CD4-positive, alpha-beta T cell treated with Interferon alpha-2 for 1 hour (primary cell): ENCODE measurements at regions not wholly inside any gene's neighbourhood (a gene's known extent, or its start where the extent isn't known, plus 50 kb on each side); places are given as distances from the start of the nearest gene placed in this dataset.
"Not testable (repeated sequence)": the region's sequence is repeated elsewhere in the genome, so short reads cannot be mapped to it uniquely, and the experiment has no call there.

ENCODE experiments used
- DNase-seq, 2 donors: peaks; one replicate each; pipeline ENCODE4 v3.0.0-alpha.2; 2020 to 2022

DNA sequence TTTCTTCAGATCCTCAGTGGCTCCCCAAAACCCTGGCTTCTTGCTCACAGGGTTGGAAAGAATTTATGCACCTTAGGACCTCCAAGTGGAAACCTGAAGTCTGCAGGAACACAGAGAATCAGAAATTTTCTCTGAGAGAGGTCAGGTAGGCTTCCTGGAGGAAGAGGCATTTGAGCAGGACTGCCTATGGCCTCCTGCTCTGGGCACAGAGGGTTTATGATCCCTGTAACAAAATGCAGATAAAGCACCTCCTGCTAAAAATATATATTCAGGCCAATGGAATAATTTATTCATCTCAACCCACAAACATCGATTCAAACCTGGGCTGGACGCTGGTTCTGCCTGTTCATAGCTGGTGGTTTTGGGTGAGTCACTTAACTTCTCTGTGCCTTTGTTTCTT lies 68.1 kb upstream of the FGF3 start:
- no peak for DNase-seq

DNA sequence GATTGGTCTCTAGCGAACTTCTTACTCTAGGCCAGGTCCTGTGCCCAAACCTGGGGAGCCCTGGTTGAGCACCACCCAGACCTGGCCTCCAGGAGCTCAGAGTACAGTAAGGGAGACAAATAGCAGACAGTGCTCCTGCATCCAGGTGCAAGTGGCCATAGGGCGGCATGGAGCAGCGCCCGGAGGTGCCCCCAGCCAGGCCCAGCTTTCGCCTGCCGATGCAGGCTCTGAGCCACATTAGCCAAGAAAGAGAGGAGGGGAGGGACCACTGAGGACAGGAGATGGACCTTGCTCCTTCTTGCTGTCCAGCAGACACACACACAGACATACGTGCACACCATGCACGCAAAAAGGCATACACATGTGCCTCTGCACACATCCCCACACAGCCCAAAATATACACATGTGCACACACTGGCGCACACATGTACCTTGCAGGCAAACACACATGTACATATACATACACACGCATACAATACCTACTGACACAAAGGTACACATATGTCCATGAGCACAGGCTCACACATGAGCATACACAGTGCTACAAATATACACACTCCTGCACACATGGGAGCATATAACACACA lies 68.7 kb upstream of the FGF3 start:
- DNase-seq, result no peak

DNA sequence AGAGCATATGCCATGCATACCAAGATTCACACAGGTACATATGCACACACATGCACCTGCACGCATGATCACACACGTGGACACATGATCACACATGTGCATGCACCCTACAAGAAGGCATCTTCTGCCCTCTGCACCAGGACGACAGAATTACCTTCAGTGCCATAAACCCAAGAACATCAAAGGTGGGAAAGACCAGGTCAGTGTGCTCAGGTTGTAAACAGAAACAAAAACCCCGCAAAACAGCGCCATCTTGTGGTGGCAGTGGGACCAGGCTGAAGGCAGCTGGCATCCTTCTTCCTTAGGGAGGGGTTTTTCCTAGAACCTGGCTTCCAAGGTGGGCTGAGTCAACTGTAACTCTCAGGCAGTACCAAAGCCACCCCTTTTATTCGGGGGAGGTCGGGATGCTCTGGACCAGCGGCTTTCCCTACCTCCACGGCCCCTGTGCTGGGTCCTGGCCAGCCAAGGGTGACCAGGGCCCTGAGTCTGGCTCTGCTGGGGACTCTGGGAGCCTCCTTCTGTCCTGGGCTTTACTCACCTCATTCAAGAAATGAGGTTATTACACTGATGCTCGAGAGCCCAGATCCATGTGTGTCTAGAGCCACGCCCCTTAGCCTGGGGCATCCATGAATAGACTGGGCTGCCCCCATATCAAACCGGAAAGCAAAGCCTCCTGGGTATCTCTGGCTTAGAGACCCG lies 69.4 kb upstream of the FGF3 start:
- peak; percentile 33 to 64 for DNase-seq

DNA sequence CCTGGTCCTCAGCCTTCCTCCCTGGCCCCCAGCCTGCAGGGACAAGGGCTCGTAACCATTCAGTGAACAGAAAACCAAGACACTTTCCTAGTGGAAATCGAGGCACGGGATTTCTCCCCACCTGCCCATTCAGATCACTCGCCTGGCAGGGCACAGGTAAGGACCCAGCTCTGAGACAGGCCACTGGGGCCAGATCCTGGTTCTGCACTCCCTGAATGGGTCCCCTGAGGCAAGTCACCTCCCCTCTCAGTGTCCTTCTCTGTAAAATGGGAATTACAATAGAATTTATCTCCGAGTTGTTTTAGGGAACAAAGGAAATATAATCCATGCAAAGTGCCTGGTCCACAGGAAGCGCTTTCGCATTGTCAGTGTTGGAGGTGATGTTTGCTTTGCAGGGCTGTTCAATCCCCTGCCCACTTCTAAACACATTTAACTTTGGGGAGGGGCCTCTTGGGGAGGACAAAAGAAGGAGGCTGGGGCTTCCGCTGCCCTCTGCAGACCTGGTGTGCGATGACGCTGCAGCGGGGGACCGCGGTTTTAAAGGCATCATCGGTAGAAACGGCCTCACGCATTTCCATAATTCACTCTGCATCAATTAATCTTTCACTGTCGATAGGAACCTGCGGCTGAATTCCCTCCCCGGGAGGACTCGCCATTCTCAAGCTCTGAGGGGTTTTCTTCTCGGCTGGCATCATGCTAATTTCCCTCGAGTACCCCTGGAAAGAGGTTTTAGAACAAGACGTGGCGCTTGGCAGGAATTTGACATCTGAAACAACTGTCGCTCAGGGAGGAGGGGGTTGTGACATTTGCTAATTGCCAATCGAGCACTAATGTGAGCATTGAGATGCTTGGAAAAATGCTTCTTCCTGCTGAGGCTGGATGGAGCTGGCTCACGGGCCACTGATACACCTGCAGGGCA lies 70.4 kb upstream of the FGF3 start:
- DNase-seq, result no peak

DNA sequence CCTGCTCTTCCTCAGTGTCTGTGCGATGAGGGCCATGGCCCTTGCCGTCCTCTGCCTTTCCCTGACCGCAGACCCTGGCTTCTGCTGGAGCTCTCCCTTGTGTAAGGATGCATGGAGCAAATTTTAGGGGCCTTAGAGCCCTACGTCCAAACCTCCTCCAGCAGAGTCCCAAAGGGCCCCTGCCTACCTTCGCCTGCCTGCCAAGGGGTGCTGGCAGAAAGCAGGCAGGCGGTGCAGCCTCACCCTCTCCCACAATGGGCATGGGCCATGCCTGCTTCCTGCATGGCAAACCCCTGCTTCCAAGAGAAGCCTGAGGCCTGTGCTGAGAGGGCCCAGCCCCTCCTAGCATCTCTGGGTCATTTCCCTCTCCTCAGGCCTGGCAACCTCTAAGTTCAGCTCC lies 71.3 kb upstream of the FGF3 start:
- no peak for DNase-seq

DNA sequence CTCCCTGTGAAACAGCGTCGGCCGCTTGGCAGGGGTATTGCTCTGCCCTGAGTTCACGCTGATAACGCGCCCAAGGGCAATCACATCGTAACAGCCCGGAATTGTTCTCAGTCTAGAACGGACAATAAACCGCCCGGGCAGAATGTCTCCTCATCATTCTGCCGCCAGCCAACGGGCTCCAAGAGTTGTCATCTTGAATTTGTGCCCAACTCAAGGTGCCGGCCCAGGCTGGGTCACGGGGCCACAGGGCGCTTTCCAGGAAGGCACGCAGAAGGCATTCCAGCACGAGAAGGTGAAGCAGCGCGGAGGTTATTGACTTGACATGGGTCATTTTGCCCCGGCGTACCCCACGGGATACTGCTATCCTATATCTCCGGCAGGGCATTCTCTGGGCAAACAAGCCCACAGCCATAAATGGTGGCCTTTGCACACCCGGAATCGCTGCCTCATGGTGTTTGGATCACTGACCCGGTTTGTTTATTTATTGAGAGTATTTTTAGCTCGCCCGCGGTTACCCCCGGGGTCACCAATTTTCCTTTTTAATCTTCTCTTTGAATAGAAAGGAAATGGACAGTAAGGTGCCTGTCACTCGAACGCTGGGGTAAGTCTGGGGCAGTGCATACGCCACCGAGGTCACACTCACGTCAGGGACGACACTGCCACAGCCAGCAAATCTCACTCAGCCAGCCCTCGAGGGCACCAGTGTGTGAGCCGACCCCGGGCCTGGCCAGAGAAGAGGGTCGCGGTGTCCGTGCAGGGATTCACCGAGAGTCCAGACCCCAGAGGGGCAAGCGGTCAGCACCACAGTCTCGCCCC lies 72.4 kb upstream of the FGF3 start:
- no peak for DNase-seq

DNA sequence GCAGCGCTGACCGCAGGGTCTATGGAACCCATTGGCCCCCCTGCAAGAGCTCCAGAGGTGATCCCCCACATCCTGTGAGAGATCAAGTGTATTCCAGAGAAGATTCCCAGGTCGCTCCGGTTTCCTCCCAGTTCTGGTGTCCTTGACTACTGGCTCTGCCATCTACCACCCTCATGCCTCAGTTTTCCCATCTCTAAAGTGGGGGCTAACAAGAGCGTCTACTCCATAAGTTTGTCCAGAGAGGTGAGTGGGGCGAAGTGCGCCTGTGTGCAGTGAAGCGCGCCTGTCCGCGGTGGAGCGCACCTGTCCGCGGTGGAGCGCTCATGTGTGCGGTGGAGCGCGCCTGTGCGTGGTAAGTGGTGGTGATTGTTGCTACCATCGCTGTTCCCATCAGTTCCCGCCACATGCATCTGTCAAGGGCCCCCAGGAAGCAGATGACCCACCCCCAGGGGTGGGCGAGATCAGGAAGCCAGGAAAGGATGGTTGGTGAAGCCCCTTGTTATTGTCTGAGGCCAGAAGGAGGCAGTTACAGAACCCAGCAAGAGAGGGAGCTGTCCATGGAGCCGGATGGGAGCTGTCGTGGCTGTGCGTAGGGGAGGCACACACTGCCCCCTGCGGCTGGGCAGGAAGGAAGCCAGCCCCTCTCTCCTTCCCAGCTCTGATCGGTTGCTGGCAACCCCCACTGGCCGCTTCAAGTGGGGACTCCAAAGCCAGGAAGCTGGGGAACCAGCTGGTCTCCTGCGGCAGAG lies 73.2 kb upstream of the FGF3 start:
- DNase-seq, result no peak

DNA sequence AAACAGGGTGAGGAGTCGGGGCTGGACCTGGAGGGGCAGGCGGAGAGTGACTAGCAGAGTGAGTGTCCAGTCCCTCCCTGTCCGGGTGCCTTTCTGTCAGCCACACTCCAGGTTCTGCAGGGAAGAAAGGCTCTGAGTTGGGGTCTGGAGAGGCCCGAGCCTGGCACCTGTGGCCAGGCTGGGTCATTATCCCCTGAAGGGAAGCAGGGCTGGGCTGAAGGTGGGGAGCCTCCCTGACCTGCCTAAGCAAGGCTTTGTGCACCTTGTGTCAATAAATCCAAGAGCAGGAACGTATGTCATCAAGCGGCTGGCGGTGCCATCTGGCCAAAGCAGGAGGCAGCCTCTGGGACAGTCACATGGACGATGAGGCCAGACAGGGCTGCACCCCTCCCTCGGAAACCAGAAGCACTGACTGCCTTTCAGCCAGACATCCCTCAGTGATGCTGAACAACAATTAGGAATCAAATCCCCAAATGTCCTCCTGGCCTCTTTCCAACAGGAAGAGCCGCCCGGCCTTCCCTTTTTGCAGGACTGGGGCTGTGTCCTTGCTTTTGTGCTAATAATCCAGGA lies 73.9 kb upstream of the FGF3 start:
- DNase-seq, result no peak

DNA sequence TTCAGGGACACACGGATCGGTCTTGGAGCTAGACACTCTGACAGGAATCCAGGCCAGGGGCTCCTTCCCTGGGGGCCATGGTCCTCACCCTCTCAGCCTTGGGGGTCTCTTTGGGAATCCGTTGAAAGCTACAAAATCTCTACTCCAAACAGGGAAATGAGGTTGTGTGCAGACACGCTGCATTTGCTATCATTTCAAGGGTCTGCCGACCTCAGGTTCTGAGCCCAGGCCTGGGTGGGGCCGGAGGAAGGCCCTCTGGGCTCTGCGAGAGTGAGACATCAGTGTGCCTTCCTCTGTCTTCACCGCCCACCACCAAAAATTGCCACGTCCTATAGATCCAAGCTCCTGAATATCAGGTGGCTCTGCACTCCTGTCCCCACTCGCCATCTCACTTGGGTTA lies 74.4 kb upstream of the FGF3 start:
- no peak for DNase-seq

DNA sequence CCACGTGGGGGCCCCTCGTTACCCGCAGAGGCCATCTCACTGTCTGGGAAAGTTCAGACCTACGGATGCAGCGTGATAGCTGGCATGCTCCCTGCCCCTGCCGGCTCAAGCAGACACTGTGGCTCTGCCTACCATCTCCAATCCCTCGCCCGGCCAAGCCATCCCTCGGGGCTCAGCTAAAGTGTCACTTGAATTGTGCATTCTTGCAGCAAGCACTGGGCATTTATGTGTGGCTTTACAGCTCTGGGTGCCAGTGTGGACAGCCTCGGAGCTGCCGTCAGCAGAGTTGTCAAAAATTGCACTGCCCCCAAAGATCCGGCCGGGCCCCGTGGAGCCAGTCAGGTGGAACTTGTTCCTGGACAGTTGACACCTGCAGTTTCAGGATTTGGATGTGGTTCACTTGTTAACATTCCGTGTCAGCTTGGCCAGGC lies 75.0 kb upstream of the FGF3 start:
- DNase-seq, result no peak

DNA sequence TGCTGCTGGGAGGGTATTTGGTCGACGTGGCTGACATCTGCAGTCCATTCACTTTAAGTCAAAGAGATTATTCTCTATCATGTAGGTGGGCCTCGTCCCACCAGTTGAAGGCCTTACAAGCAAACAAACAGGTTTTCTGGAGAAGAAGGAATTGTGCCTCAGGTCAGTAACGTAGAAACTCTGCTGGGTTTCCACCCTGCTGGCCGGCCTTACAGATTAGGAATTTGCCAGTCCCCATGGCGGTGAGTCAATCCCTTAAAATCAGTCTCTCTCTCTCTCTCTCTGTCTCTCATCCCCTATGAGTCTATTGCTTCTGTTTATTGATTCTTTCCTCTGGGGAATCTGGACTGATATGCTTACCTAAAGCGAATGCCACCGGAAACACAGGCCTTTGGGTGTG lies 75.4 kb upstream of the FGF3 start:
- no peak for DNase-seq

DNA sequence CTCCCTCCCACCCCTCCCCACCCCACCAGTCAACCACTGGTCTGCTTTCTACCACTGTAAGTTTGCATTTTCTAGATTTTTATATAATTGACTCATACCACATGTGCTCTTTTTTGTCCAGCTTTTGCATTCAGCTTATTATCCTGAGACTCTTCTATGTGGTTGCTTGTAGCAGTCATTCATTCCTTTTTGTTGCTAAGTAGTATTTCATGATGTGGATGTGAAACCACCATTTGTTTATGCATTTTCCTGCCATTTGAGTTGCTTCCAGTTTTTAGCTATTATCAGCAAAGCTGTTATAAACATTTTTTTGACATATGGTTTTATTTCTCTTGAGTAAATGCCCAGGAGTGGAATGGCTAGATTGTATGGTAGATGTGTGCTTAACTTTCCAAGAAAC lies 77.0 kb upstream of the FGF3 start:
- DNase-seq, result no peak

DNA sequence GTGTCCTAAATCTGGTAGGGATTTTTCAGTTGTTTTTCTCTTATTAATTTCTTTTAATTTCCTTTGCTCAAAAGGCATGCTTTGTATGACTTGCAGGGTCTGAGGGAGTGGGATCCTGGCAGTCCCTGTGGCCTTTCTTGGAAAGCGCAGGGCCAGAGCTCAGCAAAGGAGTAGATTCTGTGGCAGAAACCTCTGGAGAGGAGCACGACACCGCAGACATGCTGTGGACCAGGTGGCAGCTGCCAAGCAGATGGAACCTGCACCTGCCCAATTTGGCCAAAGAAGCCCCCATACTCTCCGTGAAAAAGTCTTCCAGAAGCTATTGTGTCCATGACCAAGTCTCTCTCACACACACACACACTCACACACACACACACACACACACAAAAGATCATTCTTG lies 78.9 kb upstream of the FGF3 start:
- DNase-seq, result no peak

DNA sequence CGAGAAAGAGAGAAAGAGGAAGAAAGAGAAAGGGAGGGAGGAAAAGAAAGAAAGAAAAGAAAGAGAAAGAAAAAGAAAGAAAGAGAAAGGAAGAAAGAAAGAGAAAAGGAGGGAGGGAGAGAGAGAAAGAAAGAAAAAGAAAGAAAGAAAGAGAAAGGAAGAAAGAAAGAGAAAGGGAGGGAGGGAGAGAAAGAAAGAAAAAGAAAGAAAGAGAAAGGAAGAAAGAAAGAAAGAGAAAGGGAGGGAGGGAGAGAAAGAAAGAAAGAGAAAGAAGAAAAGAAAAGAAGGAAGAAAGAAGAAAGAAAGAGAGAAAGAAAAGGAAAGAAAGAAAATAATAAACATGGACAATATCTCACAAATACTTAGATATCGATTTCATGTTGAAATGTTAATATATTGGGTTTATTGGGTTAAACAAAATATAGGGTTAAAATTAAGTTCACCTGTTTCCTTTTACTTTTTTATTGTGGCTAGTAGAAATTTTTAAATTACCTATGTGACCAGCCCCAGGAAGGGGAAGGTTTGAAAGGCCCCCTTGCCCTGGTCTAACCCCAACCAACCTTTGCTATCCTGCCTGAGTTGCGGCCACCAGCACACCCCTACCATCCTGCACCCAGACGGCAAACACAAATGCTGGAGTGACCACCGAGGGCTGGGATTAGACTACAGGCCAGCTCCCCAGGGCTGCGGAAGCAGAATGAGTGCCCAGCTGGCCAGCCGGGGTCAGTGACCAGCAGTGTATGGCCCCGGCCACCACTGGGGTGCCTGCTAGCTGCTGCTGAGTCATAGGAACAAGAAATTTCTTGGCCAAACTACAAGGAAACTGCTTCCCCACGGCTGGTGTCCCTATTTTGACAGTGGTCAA lies 81.0 kb upstream of the FGF3 start:
- no peak for DNase-seq

DNA sequence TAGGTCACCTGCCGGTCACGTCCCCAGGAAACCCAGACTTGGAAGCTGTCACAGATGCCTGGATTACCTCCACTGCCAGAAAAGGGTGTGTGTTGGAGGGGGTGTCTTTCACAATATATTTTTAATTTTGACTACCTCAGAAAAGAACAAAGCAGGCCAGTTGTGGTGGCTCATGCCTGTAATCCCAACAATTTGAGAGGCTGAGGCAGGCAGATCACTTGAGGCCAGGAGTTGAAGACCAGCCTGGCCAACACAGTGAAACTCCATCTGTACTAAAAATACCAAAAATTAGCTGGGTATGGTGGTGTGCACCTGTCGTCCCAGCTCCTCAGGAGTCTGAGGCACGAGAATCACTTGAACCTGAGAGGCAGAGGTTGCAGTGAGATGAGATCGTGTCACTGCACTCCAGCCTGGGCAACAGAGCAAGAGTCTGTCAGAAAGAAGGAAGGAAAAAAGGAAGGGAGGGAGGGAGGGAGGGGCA lies 81.6 kb upstream of the FGF3 start:
- not testable (repeated sequence) for DNase-seq

DNA sequence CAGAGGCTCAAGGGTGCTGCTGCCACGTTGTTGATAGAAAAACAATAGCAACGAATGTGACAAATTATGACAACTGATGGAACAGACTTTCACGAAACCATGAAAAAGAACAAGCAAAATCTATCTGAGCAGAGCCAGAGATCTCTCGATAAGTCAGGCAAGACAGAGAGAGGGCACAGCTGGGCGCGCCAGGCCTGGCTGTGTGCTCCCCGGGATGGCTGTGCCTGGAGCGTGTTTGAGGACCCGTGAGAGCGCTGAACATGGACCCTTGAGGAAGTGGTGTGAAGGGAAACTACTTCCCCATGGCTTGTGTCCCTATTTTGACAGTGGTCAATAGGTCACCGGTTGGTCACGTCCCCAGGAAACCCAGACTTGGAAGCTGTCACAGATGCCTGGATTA lies 83.1 kb upstream of the FGF3 start:
- no peak for DNase-seq

DNA sequence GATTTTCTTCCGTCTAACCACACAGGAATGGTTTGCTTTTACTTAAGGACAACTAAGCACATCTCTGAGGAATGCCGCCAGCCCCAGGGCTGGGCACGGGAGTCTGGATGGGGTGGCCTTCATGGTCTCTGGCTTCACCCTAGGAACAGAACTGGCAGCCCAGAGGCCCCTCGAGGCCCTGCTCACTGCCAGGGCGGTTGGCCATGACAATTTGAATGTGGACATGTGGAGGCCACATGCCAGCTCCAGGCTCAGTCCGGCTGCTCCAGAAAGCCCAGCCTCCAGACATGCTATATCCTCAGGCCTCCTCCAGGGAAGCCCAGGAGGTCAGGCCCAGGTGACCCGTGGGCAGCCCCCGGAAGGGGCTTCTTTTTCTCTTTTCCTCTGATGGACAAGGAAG lies 84.0 kb upstream of the FGF3 start:
- DNase-seq, result no peak

DNA sequence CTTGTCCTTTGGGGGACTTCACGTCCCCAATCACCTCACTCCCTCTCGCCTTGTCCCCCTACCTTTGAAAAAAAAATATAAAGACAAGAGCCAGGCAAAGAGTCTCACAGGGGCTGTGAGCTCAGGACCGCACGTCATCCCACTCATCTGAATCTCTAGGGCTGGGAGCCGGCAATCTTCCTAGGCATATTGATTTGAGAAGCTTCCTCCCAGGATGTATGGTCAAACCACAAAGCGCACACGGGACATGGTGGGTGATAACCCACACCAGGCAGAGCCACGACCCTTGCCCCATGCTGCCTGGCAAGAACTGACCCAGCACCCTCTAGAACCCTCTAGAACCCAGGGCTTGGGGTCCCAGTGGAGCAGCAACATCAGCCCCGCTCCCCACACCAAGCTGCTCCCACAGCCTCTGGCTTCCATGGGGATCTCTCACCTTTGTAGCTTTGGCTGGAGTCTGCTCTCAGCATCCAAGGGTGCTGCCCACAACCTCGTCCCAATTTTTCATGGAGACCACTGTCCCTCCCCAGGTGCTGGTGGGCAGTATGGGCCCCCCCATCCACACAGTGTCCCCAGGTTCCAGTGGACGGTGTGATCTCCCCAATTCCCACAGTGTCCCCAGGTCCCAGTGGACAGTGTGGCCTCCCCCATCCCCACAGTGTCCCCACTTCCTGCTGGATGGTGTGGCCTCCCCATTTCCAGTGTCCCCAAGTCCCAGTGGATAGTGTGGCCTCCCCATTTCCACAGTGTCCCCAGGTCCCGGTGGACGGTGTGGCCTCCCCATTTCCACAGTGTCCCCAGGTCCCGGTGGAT lies 85.2 kb upstream of the FGF3 start:
- DNase-seq, result no peak

DNA sequence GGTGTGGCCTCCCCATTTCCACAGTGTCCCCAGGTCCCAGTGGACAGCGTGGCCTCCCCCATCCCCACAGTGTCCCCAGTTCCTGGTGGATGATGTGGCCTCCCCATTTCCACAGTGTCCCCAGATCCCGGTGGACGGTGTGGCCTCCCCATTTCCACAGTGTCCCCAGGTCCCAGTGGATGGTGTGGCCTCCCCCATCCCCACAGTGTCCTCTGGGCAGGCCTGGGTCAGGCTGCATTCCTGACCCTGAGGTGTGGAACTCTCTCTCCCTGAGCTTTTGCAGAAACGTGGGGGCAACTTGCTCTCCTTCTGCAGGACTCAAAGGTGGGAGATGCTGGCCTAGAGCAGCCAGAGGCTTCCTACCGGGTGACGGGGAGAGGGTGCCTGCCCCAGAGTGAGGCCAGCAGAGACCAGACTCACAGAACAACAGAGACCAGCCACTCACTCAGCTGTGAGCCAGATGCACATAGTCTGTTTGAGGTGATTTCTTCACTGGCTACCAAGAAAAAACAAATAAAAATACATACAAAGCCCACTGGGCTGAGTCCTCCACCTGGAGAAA lies 85.8 kb upstream of the FGF3 start:
- DNase-seq, result no peak
